OCI-LY1 (cell line): ENCODE measurements at regions not wholly inside any gene's neighbourhood (a gene's known extent, or its start where the extent isn't known, plus 50 kb on each side); places are given as distances from the start of the nearest gene placed in this dataset.

Source experiments
- H2AFZ ChIP-seq: fragments of 200-600 bp; sonication (generic), shearing (Covaris generic); 2 replicates; pipeline ENCODE4 v1.6.0; 2014; ENCODE audit warnings: antibody characterized with exemption, mild to moderate bottlenecking, low read length
- H3F3A ChIP-seq: fragments of 200-600 bp; sonication (generic), shearing (Covaris generic); 2 replicates; pipeline ENCODE4 v1.6.0; 2014; ENCODE audit warnings: mild to moderate bottlenecking, antibody characterized with exemption, low read length, moderate library complexity; ENCODE audit not compliant: insufficient read depth
- H3K27ac ChIP-seq: fragments of 200-600 bp; sonication (generic); 2 replicates; pipeline ENCODE4 v1.5.1; 2014; ENCODE audit warnings: low read length, mixed run types, mild to moderate bottlenecking, low read depth; ENCODE audit not compliant: poor library complexity, severe bottlenecking
- H3K27me3 ChIP-seq: fragments of 200-600 bp; sonication (generic); 2 replicates; pipeline ENCODE4 v1.6.0; 2014; ENCODE audit warnings: antibody characterized with exemption, mild to moderate bottlenecking, low read length, moderate library complexity; ENCODE audit not compliant: insufficient read depth
- H3K36me3 ChIP-seq: fragments of 200-600 bp; sonication (generic); 2 replicates; pipeline ENCODE4 v1.6.1; 2014; ENCODE audit warnings: mild to moderate bottlenecking, antibody characterized with exemption, low read length, moderate library complexity, mixed read lengths; ENCODE audit not compliant: insufficient read depth
- H3K4me1 ChIP-seq: fragments of 200-600 bp; sonication (generic); 2 replicates; pipeline ENCODE4 v1.5.1; 2014; ENCODE audit warnings: mild to moderate bottlenecking, low read length, moderate library complexity; ENCODE audit not compliant: insufficient read depth, severe bottlenecking
- H3K4me2 ChIP-seq: fragments of 200-600 bp; sonication (generic), shearing (Covaris generic); 2 replicates; pipeline ENCODE4 v1.6.1; 2014; ENCODE audit warnings: low read length
- H3K4me3 ChIP-seq: fragments of 200-600 bp; sonication (generic); 2 replicates; pipeline ENCODE4 v1.5.1; 2014; ENCODE audit warnings: low read length, low read depth, mild to moderate bottlenecking, mixed read lengths; ENCODE audit not compliant: poor library complexity, severe bottlenecking
- H3K79me2 ChIP-seq: fragments of 200-600 bp; shearing (Covaris generic); 2 replicates; pipeline ENCODE4 v1.6.1; 2016; ENCODE audit warnings: mixed run types, low read length, mixed read lengths; ENCODE audit not compliant: insufficient read depth
- H3K9ac ChIP-seq: fragments of 200-600 bp; sonication (generic), shearing (Covaris generic); 2 replicates; pipeline ENCODE4 v1.6.1; 2014; ENCODE audit warnings: mild to moderate bottlenecking, low read length, mixed read lengths
- H3K9me2 ChIP-seq: fragments of 200-600 bp; sonication (generic), shearing (Covaris generic); 2 replicates; pipeline ENCODE4 v1.6.1; 2014; ENCODE audit warnings: low read depth, mild to moderate bottlenecking, low read length, mixed read lengths
- H3K9me3 ChIP-seq: fragments of 200-600 bp; shearing (Covaris generic); 2 replicates; pipeline ENCODE4 v1.6.1; 2014; ENCODE audit warnings: low read length, mixed read lengths
- H4K20me1 ChIP-seq: fragments of 200-600 bp; sonication (generic), shearing (Covaris generic); 2 replicates; pipeline ENCODE4 v1.6.0; 2016; ENCODE audit warnings: mild to moderate bottlenecking, low read length; ENCODE audit not compliant: insufficient read depth
- EZH2 ChIP-seq: fragments of 200-600 bp; sonication (generic), shearing (Covaris generic); IDR thresholded peaks from 2 replicates; pipeline ENCODE4 v1.8.0; 2017; ENCODE audit warnings: borderline replicate concordance, mixed run types, mild to moderate bottlenecking, antibody characterized with exemption, low read length, moderate library complexity, mixed read lengths
- TF ChIP-seq, protein P1 (sequence below): fragments of 200-600 bp; sonication (generic), shearing (Covaris generic); IDR thresholded peaks from 2 replicates; pipeline ENCODE4 v1.5.1; 2017; ENCODE audit warnings: mild to moderate bottlenecking, antibody characterized with exemption, low read length, moderate library complexity, mixed read lengths

DNA sequence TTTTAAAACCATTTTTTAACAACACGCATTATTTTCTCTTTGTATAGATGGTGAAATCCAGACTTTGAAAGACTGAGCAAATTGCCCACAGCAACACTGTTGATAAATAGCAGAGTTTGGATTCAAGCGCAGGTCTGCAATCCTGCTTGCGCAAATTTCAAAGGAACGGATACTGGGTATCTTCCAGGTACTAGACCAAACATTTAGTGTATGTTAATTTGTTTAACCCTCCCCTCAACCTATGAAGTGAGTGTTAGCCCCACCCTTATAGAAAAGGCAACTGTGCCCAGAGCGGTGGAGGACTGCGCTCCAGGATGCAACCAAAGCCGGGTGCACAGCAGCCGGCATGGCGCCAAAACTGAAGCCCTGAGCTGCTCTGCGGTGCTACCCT lies 103.8 kb downstream of the CPN2 start:
- Histone ChIP-seq H3K36me3 (no peaks in the 10 kb centered on the region), H3F3A (no peaks in the 10 kb centered on the region), H3K27ac (no peak overlapping the region), H3K4me2 (no peak overlapping the region), H3K79me2 (no peaks in the 10 kb centered on the region), H2AFZ (no peak overlapping the region), H3K4me1 (no peaks in the 10 kb centered on the region), H3K9ac (no peak overlapping the region), H3K9me2 (no peaks in the 10 kb centered on the region), H4K20me1 (no peaks in the 10 kb centered on the region), H3K27me3 (no peaks in the 10 kb centered on the region), H3K4me3 (no peak overlapping the region), H3K9me3 (no peaks in the 10 kb centered on the region)
- TF ChIP-seq EZH2, result no peak
- TF ChIP-seq, protein P1, sequence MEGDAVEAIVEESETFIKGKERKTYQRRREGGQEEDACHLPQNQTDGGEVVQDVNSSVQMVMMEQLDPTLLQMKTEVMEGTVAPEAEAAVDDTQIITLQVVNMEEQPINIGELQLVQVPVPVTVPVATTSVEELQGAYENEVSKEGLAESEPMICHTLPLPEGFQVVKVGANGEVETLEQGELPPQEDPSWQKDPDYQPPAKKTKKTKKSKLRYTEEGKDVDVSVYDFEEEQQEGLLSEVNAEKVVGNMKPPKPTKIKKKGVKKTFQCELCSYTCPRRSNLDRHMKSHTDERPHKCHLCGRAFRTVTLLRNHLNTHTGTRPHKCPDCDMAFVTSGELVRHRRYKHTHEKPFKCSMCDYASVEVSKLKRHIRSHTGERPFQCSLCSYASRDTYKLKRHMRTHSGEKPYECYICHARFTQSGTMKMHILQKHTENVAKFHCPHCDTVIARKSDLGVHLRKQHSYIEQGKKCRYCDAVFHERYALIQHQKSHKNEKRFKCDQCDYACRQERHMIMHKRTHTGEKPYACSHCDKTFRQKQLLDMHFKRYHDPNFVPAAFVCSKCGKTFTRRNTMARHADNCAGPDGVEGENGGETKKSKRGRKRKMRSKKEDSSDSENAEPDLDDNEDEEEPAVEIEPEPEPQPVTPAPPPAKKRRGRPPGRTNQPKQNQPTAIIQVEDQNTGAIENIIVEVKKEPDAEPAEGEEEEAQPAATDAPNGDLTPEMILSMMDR, result no peak

DNA sequence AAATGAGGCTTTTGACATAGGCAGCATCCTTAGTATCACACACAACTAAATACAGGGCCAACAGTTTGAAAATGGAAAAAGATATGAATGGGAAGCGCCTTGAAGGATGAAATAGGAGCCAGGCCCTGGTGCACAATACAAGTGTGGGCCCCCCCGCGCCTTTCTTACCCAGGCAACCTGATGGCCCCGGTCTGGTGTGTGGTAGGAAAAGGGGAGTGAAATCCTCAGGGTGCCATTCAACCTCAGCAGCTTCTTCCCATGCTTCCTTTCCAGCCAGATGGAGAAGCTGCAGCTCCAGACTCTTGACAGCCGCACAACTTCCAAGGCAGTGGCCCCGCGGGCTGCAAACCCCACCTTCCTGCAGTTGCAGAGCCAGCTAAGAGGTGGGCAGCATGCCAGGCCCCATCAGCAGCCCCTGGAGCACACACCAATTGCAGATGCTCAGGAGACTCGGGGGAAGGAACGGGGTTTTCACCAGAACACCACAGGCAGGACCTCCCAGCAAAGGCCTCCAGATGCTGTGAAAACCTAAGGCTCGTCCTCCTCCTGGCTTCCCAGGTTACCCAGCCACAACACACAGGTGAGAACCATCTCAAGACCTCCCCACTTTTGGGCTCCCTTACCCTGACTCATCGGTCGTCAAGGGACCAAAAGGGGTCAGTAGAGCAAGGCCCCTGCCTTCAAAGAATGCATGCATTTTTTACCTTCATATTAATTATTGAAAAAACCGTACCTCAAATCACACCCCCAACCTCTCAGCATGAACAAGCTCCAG lies 101.6 kb downstream of the CPN2 start:
- Histone ChIP-seq H3K9me2 (no peaks in the 10 kb centered on the region), H3K27ac (no peak overlapping the region), H3K36me3 (no peaks in the 10 kb centered on the region), H3F3A (no peaks in the 10 kb centered on the region), H3K4me3 (no peak overlapping the region), H3K79me2 (no peaks in the 10 kb centered on the region), H3K9ac (no peak overlapping the region), H2AFZ (no peak overlapping the region), H3K4me2 (no peak overlapping the region), H3K9me3 (no peaks in the 10 kb centered on the region), H3K27me3 (peaks cover 7% of the 10 kb centered on the region; the same call in 1 of the 2 replicates), H4K20me1 (no peaks in the 10 kb centered on the region), H3K4me1 (no peaks in the 10 kb centered on the region)
- TF ChIP-seq, protein P1, result no peak
- TF ChIP-seq EZH2, result no peak

DNA sequence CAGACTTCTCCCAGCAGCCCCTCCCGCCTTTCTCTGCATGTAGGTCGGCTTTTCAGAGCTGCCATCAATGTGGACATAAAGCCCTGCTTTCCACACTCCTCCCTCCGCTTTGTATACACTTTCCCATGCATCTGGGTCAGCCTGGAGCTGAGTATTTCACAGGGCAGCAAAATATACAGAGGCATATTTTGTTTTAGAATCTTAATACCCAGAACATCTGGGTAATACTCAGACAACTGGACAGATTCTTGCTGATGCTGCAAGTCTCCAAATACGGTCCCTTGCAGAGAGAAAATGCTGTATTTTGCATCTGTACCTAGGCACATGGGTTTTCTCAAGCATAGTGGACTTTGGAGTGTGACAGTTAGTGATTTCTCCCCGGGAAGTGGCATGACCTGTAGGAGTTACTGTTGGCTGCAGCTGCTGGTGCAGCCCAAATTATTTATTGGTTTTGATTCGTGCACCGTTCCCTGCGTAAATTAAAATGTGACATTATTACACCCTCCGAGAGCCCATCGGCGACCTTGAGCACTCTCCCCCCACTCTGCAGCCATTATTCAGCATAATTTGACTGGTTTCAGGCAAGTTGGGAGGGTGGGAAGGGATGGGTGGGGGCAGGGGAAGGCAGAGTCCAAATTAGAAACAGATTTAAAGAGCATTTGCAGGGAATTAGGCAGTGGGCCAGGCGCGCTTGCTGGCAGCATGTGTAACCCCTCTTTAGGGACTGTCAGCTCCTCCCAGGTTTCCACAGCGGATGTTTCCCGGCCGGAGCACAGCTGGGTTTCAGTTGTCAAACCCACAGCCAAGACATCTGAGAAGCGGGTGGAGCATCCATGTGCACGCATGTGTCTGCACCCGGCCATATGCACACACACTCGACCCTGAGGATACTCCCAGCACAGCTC lies 100.8 kb downstream of the CPN2 start:
- H3K4me2 ChIP-seq, result no peak overlapping the region
- H3K27ac ChIP-seq, result no peak overlapping the region
- H3K9ac ChIP-seq, result no peak overlapping the region

More for the DNA sequence above, 100.8 kb downstream of the CPN2 start:
- H3K79me2 ChIP-seq, result no peaks in the 10 kb centered on the region
- no peaks in the 10 kb centered on the region for H3K9me2 ChIP-seq
- H3K36me3 ChIP-seq, result no peaks in the 10 kb centered on the region
- peaks cover 2% of the 10 kb centered on the region for H3K4me1 ChIP-seq
- H3K9me3 ChIP-seq, result no peaks in the 10 kb centered on the region
- H3F3A ChIP-seq, result no peaks in the 10 kb centered on the region
- H3K4me3 ChIP-seq, result no peak overlapping the region
- H4K20me1 ChIP-seq, result no peaks in the 10 kb centered on the region
- no peak overlapping the region for H2AFZ ChIP-seq
- no peak for TF ChIP-seq EZH2
- TF ChIP-seq, protein P1, result no peak
- H3K27me3 ChIP-seq, result peaks cover 7% of the 10 kb centered on the region; the same call in 1 of the 2 replicates
